ENCODE measurements at regions not wholly inside any gene's neighbourhood (a gene's known extent, or its start where the extent isn't known, plus 50 kb on each side); places are given as distances from the start of the nearest gene placed in this dataset.

- TF ChIP-seq POLR2AphosphoS5 (IDR thresholded peaks at IDR 0.05; ENCODE audit: borderline replicate concordance, low read depth, low read length), result no peak
- no peak for TF ChIP-seq FOXP2 (optimal IDR thresholded peaks at IDR 0.05; ENCODE audit: control extremely low read depth, extremely low read length, insufficient read depth)
- TF ChIP-seq EZH2 (IDR thresholded peaks at IDR 0.05), result no peak
Measured at GRCh38 chr7:94277236-94277635, 117.5 kb upstream of the COL1A2 start.

Data from SK-N-MC (cell line).